Astrocyte of the spinal cord (primary cell): ENCODE measurements at regions not wholly inside any gene's neighbourhood (a gene's known extent, or its start where the extent isn't known, plus 50 kb on each side); places are given as distances from the start of the nearest gene placed in this dataset.

Experiments used
- DNase-seq: peaks from one replicate; pipeline ENCODE4 v3.0.0; 2011; ENCODE audit warnings: low read depth, low spot score
- H3K4me3 ChIP-seq: 2 replicates; pipeline ENCODE4 v1.5.1; 2011; ENCODE audit warnings: low read depth, mild to moderate bottlenecking, low read length, moderate library complexity
- in situ Hi-C: cut with HindIII; loops from 2 replicates; pipeline ENCODE4 v1.10.0; 2017; ENCODE audit warnings: low sequenced_read_pairs
- TF ChIP-seq, protein P1 (sequence below): IDR thresholded peaks from 2 replicates; pipeline ENCODE4 v1.5.1; 2012; ENCODE audit warnings: low read depth, mild to moderate bottlenecking, low read length, inconsistent platforms

DNA sequence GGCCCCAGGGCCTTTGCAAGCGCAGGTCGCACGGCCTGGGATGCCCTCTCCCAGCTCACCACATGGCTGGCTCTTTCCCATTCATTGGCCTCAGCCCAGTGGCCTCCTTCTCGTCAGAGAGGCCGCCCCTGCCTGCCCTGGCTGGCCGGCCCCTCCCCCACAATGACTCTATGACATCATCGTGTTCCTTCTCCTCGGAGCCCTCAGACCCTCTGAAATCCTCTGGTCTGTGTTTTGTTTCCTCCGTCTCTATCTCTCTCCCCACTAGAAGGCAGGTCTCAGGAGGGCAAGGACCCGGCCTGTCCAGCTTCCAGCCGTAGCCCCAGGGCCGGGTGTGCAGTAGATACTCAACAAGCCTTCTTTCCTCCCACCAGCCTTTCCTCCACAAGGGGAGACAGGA is 164.8 kb upstream of the FOXF1 start:
- TF ChIP-seq, protein P1, sequence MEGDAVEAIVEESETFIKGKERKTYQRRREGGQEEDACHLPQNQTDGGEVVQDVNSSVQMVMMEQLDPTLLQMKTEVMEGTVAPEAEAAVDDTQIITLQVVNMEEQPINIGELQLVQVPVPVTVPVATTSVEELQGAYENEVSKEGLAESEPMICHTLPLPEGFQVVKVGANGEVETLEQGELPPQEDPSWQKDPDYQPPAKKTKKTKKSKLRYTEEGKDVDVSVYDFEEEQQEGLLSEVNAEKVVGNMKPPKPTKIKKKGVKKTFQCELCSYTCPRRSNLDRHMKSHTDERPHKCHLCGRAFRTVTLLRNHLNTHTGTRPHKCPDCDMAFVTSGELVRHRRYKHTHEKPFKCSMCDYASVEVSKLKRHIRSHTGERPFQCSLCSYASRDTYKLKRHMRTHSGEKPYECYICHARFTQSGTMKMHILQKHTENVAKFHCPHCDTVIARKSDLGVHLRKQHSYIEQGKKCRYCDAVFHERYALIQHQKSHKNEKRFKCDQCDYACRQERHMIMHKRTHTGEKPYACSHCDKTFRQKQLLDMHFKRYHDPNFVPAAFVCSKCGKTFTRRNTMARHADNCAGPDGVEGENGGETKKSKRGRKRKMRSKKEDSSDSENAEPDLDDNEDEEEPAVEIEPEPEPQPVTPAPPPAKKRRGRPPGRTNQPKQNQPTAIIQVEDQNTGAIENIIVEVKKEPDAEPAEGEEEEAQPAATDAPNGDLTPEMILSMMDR: no peak
- no peak overlapping the region for H3K4me3 ChIP-seq
- in situ Hi-C loops: no loop called here
- no peak for DNase-seq

DNA sequence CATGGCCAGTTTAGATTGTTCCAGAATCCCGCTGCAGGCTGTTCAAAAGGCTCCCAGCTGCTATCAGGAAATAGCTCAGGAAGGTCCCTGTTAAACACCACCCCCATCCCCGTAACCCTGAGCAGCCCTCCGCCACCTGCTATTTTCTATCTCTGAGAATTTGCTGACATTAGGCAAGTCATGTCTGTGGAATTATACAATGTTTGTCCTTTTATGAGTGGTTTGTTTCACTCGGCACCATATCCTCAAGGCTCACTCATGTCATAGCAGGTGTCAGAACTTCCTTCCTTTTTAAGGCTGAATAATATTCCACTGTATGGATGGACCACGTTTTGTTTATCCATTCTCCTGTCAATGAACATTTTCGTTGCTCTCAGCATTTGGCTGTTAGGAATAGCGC is 164.3 kb upstream of the FOXF1 start:
- in situ Hi-C loops: no loop called here
- H3K4me3 ChIP-seq: no peak overlapping the region
- TF ChIP-seq, protein P1: no peak
- DNase-seq: no peak

DNA sequence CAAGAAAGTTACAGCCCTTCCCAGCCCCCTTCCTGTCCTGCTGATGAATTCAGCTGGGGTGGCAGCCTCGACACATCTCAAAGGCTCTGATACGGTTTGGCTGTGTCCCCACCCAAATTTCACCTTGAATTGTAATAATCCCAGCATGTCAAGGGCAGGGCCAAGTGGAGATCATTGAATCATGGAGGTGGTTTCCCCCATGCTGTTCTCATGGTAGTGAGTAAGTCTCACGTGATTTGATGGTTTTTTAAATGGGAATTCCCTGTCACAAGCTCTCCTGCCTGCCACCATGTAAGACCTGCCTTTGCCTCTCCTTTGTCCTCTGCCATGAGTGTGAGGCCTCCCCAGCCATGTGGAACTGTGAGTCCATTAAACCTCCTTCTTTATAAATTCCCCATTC is 163.2 kb upstream of the FOXF1 start:
- TF ChIP-seq, protein P1: no peak
- no peak overlapping the region for H3K4me3 ChIP-seq
- in situ Hi-C loops: no loop called here
- DNase-seq: no peak

DNA sequence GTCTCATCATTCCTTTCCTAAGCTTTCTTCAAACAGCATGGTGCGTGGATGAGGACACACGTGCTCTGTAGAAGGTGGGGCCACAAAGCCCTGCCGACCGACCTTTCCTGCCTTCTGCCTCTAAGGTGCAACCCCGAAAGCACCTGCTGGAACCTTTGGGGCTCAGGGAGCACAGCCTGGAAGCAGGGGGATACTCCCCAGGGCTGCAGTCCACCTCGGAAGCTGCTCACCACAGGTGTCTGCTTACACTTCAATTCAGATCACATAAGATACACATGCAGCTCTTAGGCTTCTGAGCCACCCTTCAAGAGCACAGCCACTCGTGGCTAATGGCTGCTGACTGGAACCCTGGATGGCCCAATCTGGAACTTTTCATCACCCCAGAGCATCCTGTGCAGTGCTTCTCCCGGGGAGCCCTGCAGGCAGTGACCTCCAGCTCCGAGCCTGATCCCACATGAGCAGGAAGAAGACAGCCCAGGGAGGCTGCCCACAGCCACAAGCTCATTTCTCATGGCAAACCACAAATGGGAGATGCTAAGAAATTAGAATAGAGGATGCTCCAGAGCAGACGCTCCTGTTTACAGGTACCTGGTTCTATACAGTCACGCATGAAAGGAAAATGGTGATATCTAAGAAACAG is 162.3 kb upstream of the FOXF1 start:
- no peak overlapping the region for H3K4me3 ChIP-seq
- in situ Hi-C loops: no loop called here
- TF ChIP-seq, protein P1: no peak
- DNase-seq: no peak

DNA sequence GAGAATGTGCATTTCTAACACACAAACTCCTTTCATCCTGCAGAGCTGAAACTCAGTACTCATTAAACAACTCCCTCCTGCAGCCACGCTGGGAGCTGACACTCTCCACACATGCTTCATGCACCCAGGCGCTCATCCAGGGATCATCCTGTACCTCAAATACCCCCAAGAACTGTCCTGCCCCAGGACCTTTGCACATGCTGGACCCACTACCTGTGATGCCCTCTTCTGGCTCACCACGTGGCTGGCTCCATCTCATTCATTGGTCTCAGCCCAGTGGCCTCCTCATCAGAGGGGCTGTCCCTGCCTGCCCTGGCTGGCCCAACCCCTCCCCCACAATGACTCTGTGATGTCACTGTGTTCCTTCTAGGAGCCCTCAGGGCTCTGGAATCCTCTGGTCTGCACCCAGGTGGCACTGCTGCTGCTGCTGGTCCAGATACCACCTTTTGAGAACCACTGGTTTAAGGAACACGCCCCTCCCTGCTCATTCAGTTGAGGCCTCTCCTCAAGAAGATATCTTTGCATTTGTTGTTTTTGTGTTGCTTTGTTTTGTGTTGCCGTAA is 160.9 kb upstream of the FOXF1 start:
- no peak overlapping the region for H3K4me3 ChIP-seq
- no peak for DNase-seq
- TF ChIP-seq, protein P1: no peak
- in situ Hi-C loops: no loop called here

DNA sequence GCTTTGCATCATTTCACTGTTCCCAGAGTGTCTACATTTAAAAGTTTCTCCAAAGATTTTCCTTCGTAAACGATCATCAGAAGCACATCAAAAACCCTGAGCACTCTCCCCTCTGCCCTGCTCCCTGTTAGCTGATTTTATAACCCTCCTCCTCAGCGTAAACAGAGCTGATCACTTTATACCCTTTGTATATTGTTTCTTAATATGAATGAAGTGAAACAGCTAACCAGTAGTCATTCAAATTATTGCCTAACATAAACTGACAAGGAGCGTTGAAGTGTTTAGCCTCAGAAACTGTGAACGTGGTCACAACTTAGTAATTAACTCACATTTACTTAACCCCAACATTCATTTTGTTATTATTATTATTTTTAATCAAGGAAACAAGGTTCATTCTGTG is 160.0 kb upstream of the FOXF1 start:
- in situ Hi-C loops: no loop called here

More for the DNA sequence above, 160.0 kb upstream of the FOXF1 start:
- no peak overlapping the region for H3K4me3 ChIP-seq
- no peak for DNase-seq
- TF ChIP-seq, protein P1: no peak
